Loucy (cell line): ENCODE measurements at regions not wholly inside any gene's neighbourhood (a gene's known extent, or its start where the extent isn't known, plus 50 kb on each side); places are given as distances from the start of the nearest gene placed in this dataset.

Experiments used
- CTCF ChIP-seq: fragments of 200-600 bp; sonication (generic); conservative IDR thresholded peaks from 2 replicates; pipeline ENCODE4 v1.5.1; 2014; ENCODE audit warnings: mild to moderate bottlenecking, antibody characterized with exemption, low read length
- EZH2phosphoT487 ChIP-seq: fragments of 200-600 bp; IDR thresholded peaks from 2 replicates; pipeline ENCODE4 v1.6.1; 2018; ENCODE audit warnings: antibody characterized with exemption, mild to moderate bottlenecking, moderate library complexity, borderline replicate concordance

- TF ChIP-seq CTCF = no peak
- no peak for TF ChIP-seq EZH2phosphoT487
Measured at GRCh38 chr2:122098306-122098705, 342.9 kb downstream of the TSN start.
